Astrocyte (in vitro differentiated cells and primary cell): ENCODE measurements at regions not wholly inside any gene's neighbourhood (a gene's known extent, or its start where the extent isn't known, plus 50 kb on each side); places are given as distances from the start of the nearest gene placed in this dataset.

Experiments used
- EZH2 ChIP-seq: IDR thresholded peaks from 2 replicates; pipeline ENCODE4 v1.6.1; 2012; ENCODE audit warnings: mild to moderate bottlenecking, low read length, inconsistent platforms; ENCODE audit not compliant: insufficient read depth
- TF ChIP-seq, protein P1 (sequence below): IDR thresholded peaks from 2 replicates; pipeline ENCODE4 v1.5.1; 2011; ENCODE audit warnings: low read depth, mild to moderate bottlenecking, inconsistent platforms, low read length, moderate library complexity; ENCODE audit not compliant: insufficient read depth

DNA sequence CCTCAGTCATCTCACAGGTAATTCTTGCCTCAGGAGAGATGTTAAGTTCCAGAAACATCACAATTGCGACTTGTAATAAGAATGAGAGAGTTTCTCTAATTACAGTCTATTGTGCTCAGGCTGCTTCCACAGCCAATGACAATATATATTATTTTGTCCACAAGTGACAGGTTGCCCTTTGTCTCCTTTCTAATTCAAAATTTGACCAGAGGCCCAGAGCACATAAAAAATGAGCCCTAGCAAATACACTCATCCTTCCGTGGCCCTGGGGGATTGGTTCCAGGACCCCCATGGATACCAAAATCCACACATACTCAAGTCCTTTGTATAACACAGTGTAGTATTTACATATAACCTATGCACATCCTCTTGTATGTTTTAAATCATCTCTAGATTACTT, 88.1 kb upstream of the TMEM170B start:
- TF ChIP-seq, protein P1, sequence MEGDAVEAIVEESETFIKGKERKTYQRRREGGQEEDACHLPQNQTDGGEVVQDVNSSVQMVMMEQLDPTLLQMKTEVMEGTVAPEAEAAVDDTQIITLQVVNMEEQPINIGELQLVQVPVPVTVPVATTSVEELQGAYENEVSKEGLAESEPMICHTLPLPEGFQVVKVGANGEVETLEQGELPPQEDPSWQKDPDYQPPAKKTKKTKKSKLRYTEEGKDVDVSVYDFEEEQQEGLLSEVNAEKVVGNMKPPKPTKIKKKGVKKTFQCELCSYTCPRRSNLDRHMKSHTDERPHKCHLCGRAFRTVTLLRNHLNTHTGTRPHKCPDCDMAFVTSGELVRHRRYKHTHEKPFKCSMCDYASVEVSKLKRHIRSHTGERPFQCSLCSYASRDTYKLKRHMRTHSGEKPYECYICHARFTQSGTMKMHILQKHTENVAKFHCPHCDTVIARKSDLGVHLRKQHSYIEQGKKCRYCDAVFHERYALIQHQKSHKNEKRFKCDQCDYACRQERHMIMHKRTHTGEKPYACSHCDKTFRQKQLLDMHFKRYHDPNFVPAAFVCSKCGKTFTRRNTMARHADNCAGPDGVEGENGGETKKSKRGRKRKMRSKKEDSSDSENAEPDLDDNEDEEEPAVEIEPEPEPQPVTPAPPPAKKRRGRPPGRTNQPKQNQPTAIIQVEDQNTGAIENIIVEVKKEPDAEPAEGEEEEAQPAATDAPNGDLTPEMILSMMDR = no peak
- TF ChIP-seq EZH2 = no peak
